MM.1S (cell line): ENCODE measurements at regions not wholly inside any gene's neighbourhood (a gene's known extent, or its start where the extent isn't known, plus 50 kb on each side); places are given as distances from the start of the nearest gene placed in this dataset.

Experiments used
- EZH2 ChIP-seq: fragments of 300-600 bp; sonication (generic); optimal IDR thresholded peaks from 2 replicates; pipeline ENCODE3; 2017; ENCODE audit warnings: low read depth, mild to moderate bottlenecking, antibody characterized with exemption, low read length, mixed read lengths
- EZH2phosphoT487 ChIP-seq: fragments of 300-600 bp; sonication (generic); IDR thresholded peaks from 2 replicates; pipeline ENCODE4 v1.6.1; 2018; ENCODE audit warnings: antibody characterized with exemption, low read length
- TF ChIP-seq, protein P1 (sequence below): fragments of 300-600 bp; sonication (generic); IDR thresholded peaks from 2 replicates; pipeline ENCODE4 v1.5.1; 2016; ENCODE audit warnings: antibody characterized with exemption, low read length, mixed read lengths

DNA sequence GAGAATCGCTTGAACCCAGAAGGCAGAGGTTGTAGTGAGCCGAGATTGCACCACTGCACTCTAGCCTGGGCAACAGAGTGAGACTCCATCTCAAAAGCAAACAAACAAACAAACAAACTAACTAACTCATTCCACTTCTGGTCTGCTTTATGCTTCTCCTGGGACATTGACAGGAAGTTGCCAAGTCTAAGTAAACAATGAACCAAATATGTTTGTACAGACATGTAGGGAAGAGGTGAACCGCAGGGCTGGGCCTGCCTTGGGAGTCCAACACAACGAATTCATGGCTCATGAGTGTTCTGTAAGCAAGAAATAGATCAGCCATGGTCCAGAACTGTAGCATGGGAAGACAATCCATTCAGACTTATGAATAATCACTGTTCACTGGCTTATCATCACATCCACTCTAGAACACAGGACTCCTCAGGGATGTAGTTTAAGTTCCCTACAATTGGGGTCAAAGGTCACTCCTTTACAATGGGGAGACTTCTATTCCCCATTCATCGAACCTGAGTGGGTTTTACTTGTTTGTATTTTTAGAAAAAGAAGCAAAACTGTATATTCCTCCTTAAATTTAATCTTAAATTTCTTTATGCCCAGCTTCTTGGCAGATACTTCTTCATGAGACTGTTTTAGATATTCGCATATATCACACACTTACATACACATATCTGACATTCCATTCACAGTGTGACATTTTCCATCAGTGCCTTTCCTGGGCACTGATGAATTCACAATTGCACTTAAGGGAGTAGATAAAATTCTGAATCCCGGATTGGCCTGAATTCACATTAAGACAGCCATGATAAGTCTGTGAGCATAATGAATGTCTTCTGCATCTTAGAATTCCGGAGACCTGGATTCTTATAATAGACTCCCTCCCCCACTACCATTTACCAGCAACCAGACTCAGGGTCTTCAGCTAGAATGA, 159.1 kb upstream of the EEPD1 start:
- TF ChIP-seq, protein P1, sequence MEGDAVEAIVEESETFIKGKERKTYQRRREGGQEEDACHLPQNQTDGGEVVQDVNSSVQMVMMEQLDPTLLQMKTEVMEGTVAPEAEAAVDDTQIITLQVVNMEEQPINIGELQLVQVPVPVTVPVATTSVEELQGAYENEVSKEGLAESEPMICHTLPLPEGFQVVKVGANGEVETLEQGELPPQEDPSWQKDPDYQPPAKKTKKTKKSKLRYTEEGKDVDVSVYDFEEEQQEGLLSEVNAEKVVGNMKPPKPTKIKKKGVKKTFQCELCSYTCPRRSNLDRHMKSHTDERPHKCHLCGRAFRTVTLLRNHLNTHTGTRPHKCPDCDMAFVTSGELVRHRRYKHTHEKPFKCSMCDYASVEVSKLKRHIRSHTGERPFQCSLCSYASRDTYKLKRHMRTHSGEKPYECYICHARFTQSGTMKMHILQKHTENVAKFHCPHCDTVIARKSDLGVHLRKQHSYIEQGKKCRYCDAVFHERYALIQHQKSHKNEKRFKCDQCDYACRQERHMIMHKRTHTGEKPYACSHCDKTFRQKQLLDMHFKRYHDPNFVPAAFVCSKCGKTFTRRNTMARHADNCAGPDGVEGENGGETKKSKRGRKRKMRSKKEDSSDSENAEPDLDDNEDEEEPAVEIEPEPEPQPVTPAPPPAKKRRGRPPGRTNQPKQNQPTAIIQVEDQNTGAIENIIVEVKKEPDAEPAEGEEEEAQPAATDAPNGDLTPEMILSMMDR = no peak
- no peak for TF ChIP-seq EZH2
- no peak for TF ChIP-seq EZH2phosphoT487
